Dedifferentiated amniotic fluid mesenchymal stem cell (primary cell): ENCODE measurements at regions not wholly inside any gene's neighbourhood (a gene's known extent, or its start where the extent isn't known, plus 50 kb on each side); places are given as distances from the start of the nearest gene placed in this dataset.

Source experiments
- DNase-seq: peaks from one replicate; pipeline ENCODE4 v3.0.0-alpha.2; 2016; ENCODE audit errors: extremely low spot score

DNA sequence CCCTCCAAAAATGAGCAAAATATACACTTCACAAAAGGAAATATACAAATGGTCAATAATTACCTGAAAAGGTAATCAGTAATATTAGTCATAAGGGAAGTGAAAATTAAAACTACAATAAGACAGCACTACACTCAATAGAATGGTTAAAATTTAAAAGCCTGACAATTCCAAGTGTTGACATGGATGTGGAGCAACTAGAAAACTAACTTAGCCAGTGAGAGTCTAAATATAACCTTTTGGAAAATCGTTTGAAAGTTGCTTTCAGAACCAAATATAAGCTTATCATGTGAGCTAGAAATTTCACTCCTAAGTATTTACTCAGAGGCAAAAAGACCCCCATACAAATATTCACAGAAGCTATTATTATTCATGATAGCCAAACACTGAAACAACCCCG is 105.1 kb upstream of the MVB12B start:
- DNase-seq: no peak

DNA sequence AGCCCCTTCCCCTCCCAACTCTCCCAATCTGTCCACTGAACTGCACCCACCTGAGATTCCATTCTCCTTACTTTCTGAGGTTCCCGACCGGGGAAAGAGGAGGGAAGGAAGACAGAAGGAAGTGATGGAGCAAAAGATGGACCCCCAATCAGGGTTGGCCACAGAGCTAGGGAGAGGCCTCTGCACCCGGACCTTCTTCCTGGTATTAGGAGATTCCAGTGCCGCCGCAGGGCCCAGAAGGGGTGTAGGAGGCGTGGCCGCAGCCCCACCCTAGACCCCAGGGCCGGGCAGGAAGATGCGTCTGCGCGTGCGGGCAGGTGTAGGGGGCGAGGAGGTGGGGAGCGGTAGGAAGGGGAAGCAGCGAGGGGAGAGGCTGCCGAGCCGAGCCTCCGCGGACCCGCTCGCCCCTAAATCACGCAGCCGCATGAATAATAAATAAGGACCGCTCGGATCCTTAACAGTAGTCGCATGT is 104.2 kb upstream of the MVB12B start:
- no peak for DNase-seq

DNA sequence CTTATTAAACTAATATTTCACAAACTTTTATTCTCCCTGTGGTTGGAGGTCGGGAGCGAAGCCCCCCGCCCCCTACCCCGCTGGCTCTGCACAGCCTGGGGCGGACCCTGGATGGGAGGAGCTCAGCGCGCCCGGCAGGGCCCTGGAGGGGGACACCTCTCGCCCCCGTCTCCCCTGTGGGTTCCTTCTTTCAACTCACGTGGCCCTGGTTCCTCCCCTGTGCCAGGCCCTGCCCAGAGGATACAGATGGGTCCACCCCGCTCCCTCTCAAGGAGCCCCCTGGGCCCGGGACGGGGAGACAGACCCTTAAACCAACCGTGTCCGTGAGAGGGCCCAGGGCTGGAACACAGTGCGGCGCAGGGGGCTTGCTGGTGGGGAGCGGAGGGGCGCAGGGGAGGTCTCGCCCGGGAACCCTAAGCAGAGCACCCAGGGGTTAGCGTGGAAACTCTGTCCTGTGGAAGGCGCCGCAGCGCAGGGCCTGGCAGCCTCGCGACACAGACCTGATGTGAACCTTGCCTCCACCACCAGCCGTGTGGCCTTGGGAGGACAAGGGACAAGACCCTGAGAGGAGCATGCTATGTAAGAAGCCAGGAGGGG is 103.7 kb upstream of the MVB12B start:
- no peak for DNase-seq

DNA sequence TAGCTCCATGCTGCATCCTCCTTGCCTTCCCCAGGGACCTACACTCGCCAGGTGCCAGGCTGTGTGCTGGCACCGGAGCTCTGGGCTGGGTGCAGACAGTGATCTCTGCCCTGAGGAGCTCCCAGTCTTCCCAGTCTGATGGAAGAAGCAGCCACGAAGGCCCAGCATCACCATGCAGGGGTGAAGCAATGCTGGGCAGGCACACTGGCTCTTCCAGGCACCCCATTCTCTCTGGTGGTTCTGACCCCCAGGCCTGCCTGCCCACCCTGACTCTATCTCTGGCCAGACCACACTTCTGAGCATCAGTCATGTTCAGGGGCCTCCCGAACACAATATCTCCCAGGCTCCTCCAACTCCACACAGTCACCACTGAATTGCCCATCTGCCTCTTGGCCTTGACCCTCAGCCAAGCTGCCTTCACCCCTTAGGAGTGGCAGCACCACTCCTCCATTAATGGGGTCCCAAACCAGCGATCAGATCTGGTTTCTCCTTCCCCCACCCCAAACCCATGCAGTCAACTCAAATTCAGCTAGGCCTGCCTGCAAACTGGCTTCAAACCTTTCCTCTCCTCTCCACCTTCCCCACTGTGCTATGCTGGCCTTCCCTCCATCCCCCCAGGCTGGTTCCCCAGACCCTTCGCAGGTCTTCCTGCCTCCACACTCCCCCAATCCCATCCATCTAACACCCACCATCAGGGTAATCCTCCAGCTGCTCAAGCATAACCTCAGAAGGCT is 102.7 kb upstream of the MVB12B start:
- no peak for DNase-seq

DNA sequence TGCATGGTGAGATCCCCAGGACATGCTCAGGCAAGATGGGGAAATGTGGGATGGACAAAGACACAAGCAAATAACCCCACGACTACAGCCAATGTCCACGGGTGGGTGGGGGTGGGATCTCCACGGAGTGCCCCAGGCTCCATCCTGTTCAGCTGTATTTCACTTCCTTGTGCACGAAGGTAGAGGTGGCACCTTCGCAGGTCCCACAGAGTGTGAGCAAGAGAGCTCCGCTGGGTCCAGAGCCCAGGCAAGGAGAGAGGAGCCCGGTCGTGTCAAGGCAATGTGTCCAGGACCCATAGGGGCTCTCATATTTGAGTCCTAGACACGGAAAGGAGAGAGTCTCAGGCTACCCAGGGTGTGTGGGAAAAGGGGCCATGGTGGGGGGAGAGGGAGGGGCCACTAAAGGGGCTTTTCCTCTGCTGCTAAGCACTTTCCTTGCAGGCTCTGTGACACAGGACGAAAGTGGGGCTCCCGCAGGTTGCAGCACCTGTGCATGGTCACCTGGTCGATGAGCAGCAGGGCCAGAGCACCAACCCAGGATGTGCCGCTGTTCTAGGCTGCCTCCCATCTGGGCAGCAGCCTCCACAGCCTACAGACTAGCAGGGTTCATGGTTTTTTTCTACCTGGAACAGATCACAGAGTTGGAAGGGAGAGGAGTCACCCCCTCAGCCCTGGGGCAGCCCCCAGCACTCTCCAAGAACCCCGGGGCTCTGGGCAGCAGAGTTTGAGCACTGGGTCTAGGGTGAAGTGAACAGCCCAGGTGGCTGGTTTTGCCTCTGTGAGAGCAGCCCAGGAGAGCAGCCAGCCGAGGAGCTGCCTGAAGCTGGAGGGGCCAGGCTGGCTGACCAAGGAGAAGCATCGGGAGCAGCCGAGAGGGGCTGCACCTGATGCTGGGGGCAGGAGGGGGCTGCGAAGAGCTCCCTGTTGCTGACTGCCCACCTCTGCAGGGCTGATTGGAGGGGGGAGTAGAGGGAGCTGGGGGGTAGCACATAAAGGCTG is 100.7 kb upstream of the MVB12B start:
- DNase-seq: no peak

DNA sequence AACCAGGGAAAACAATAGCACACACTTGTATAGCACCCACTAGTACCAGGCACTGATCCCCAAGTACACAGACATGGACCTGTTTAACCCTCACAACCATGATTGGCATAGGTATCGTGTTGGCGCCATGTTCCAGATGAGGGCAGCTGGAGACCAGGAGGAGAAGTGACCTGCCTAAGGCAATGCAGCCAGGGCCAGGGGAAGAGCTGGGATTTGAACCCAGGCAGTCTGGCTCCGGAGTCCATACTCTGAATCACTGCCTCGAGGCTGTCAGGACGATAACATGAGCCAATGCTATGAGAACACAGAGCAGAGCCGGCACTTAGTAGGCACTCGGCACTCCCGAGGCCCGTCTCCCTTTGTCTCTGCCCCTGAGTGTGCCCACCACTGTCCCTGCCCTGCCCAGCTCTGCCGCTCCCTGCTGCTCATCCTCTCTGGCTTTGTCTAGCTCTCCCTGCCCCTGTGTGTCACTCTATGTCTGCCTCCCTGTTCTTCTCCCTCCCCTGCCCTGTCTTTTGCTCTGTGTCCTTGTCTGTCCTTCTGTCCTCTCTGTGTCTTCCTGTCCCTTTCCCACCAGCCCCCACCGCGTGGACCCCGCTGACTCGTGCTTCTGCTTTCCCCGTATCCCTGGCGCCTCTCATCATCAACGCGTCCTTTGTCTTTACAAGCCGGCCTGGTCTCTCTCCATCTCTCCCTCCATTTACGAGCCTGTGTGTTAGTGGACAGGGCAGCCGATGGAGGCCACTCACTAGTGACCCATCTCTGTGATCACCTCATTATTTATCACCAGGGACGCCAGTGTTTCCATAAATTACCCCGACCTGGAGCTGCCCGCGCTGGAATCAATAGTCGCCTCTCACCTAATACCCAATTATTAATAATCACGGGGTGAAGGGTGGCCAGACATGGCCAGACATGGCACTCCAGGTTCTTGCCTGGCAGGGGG is 99.4 kb upstream of the MVB12B start:
- no peak for DNase-seq

DNA sequence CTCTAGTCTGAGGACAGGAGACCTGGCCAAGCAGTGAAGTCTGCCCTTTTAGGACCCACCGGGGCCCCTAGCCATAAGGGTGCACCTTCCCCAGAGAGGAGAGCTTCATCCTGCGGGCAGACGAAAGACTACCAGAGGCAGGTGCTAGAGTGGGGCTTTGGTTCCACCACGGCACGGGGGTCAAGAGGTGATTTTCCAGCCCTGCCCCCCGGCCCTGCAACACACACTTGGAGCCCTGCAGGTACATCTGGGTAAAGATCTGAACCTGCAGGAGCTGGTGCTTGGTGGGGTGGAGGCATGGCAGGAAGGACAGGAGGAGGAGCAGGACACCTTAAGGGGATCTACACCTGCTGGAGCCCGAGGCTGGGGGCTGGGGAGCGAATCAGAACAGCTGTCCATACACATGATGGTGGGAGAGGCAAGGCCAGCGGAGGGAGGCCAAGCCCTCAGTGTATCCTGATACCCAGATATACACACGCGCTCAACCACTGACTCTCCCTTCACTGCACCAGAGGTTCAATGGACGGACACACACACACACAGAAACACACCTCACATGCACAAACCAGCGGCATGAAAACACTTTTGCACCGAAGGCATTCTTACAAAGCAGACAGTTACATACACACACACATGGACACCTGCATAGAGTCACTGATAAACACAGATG is 98.4 kb upstream of the MVB12B start:
- no peak for DNase-seq

DNA sequence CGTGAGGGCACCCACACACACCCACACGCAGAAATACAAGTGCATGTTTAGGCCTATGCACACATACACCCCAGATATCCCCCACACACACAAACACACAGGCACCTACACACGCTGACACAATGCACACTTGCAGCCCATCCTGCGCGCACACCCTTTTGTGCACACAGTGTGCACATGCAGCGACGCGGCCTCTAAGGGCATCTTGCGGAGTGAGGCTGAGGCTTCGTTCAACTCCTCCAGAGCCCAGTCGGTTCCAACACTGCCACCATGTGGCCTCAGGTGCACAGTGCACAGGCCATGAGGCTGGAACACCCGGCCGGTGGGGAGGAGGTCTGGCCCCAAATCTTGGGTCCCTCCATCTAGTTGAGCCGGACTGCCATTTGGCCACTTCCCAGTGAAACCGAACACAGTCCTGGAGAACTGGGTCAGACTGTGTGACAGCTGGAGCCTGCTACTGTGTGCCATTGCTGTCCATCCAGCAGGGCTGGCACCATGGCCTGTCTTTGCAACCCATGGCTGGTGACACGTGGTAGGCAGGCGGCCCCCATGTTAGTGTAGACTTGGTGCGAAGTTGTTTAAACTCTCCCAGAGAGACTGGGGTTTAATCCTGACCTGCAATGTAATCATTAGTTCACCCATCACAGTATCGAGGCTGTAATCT is 97.7 kb upstream of the MVB12B start:
- DNase-seq: peak; percentile 76

DNA sequence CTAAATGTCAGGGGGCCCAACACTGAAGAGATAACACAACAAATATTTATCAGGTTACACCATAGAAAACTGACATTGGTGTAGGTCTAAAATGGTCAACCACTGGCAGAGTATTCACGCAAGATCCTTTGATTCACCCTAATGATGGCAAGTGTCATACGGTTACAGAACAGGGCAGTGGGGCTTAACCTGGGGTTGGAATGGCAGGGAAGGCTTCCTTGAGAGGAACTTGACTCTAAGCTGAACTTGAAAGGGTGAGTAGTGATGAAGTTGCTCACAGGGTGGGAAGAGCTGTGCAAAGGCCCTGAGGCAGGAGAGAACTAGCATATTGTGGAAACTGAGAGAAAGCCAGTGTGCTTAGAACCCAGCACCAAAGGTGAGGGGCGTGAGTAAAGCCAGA is 97.1 kb upstream of the MVB12B start:
- no peak for DNase-seq

DNA sequence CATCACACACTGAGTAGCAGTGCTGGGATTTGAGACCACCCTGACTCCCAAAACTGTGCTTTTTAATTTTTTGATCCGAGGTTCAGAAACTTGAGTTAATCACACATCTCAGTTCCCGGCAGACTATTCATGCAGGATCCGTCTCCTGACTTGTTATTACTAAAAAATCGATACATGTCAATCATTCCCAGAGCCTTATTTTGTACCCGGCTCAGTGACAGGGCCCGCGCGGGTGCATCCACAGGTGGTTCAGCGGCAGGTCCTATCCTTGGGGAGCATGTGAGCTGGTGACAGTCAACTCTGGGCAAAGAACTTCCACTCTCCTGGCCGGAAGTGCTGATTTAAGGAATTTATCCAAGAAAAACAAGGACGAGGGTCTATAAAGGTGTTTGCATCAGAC is 95.9 kb upstream of the MVB12B start:
- no peak for DNase-seq

DNA sequence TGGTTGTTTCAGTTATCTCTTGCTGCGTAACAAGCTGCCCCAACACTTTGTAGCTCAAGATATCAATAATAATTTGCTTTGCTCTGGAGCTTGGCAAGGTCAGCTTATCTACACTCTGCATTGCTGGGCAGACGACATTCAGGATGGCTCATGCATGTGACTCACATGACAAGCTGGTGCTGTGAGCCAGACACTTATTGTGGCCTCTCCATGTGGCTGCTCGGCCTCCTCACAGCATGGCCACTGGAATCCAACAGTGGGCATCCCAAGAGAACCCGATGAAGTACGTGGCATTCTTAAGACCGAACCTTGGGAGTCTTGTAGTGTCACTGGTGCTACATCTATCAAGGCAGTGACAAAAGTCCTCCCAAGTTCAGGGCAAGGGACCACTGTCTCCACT is 94.2 kb upstream of the MVB12B start:
- no peak for DNase-seq

DNA sequence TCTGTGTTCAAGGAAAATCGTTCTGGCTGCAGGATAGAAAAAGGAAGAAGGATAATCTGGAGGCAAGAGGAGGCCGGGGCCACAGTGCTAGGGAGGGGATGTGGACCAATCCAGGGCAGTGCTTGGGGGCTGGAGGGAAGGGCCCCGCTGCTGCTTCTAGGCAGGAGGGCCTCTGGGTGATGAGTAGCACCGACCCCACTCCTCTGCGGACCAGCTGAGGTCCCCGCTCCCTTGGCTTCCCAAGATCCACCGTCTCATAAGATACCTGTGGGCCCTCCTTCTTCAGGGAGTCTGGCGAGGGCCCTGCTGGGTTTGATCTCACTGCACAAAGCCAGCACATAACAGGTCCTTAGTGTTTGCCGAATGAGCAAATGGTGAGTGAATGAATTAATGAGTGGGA is 93.5 kb upstream of the MVB12B start:
- no peak for DNase-seq

DNA sequence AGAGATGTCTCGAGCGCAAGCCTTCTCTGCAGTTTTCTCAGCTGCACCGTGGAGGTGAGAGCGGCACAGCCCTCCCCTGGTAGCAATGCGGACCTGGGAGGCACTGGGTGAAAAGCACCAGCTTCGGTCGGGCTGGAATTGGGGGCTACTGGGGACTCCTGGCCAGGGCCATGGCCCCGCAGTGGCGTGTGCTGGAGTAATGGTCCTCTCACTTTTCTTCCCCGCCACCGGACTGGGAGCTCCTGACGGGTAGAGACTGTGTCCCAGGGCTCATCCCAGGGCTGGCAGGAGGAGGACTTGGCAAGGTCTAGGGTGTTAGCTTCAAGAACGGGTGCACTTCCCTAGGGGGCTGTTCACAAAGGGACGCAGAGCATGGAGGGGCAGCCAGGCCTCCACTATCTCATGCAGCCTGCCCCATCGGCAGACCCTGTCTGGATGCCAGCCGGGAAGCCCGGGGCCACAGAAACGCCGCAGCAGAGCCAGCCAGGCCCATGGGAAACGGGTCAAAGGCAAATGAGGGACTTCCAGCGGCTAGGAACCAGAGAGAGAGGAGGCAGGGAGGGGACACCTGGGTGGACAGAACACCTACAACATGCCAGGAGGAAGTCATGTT is 92.6 kb upstream of the MVB12B start:
- DNase-seq: no peak

DNA sequence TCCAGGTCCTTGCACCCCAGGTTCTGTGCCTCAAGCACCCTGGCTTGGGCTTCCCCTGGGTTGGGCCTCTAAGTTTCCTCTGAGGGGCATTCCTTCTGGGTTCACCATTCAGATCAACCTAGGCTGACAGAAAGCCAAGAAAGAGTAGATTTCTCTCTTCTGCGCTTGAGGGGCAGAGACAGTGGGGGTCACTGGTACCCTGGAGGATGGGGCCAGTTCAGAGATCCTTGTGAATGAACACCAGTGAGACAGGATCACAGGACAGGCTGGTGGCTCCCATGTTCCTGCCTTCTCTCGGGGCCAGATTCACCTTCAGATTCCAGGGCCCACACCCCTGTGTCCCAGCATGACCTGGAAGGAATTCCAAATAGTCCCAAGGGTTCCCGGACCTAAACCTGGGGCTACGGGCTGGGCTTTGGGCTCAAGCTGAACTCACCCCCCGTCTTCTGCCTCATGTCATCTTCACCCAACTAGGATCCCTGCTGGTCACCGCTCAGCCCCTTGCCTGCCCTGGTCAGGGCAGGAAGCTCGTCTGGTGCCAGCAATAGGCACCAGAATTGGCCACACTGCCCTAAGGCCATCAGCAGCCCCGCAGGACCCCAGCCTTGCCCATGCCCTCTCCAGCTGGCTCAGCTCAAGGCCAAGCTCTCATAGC is 91.8 kb upstream of the MVB12B start:
- no peak for DNase-seq

DNA sequence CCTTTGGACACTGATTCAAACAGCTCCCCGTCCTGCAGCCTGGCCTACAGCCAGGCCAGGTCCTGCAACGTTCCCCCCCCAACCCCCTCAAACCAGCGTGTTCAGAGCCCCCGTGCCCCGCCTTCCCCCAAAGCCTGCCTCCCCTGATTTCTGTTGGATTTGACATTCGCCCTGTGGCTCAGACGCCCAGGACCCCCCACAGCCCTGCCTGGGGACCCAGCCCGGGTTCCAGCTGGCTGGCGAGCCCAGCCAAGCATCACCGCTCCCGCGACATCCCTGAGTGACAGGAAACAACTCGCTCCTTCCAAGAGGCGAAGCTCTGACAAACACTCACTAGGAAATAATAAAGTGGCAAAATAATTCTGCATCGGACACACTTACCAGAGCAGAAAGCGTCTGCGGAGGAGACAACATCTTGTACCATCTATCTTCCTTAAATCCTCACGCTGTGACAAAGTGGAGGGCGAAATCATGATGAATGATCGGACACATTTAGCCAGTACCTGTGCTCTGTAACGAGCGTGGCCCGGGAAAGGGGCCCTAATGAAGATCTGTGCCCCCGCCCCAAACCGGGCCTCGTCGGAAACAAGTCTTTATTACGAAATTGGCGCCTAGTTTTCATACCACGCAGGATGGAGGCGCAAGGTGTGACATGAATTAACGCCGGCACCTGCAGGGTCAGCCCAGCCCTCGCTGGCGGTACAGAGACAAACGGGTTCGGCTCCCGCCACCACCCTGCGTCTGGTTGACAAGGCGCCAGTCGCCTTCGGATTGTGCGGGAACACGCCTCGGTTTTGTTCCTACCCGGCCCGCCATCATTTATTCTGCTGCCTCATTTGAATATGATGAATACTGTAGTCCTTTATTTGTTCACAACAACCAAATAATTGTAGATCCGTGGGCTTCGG is 91.0 kb upstream of the MVB12B start:
- no peak for DNase-seq

DNA sequence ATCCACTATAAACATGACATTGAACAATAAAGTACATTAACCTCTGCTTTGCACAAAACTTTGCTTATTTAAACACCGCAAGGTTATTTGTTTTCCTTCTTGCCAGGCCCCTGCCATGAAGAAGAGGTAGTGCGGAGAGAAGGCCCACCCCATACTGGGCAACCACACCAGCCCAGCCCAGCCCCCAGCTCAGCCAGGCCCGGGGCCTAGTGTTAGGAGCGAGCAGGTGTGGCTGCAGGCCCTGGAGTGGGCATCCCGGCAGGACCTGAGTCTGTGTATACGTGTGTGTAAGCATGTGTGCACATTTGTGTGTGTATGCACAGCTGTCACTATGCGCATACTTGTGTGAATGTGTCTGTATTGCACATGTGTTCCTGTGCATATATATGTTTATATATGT is 90.4 kb upstream of the MVB12B start:
- no peak for DNase-seq

DNA sequence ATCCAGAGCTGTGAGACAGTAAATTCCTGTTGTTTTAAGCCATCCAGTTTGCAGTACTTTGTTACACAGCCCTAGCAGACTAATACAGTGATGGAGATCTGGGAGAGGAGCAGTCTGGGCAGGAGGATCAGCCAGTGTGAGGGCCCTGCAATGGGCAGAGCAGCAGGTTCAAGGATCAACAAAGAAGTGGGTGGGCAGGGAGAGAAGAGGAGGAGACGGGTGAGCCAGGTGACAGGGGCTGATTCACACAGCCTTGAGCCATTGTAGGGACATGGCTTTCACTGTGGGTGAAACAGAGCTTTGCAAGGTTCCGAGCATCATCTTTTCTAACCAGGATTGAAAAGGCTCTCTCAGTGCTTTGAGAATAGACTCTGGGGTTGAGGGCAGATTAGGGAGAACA is 88.2 kb upstream of the MVB12B start:
- no peak for DNase-seq

DNA sequence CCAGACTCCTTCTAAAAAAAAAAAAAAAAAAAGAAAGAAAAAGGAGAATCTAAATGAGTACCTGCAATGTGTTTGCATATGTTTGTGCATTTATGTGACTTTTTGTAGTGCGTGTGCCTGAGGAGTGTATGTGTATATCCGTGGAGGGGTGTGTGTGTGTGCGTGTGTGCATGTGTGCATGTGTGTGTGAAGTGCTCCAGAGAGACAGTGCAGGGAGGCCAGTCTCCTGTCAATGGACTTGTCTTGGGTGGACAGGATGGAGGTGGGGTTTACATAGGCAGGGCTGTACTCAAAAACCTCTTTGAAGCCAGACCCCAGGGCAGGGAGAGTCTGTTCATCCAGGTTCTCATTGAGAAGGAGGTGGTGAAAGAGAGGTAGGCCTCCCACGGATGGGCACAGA is 87.1 kb upstream of the MVB12B start:
- no peak for DNase-seq
